Ovary (tissue), 7 donors: ENCODE measurements at regions not wholly inside any gene's neighbourhood (a gene's known extent, or its start where the extent isn't known, plus 50 kb on each side); places are given as distances from the start of the nearest gene placed in this dataset.

ENCODE experiments used
- DNase-seq, 5 donors: peaks; one replicate each; pipeline ENCODE4 v3.0.0-alpha.2; 2019 to 2020
- H3K27ac ChIP-seq, 2 donors: fragments of 200-600 bp; one replicate each; pipeline versions ENCODE4 v1.5.1 to v1.8.0; 2019 to 2022
- H3K27me3 ChIP-seq: fragments of 200-600 bp; one replicate; pipeline ENCODE4 v1.8.0; 2022
- H3K36me3 ChIP-seq: fragments of 200-600 bp; sonication (generic); one replicate; pipeline ENCODE4 v1.5.1; 2019
- H3K4me1 ChIP-seq: one replicate; pipeline ENCODE4 v1.8.1; 2013; ENCODE audit warnings: mild to moderate bottlenecking, moderate library complexity; ENCODE audit not compliant: insufficient read depth
- H3K4me3 ChIP-seq: fragments of 200-600 bp; sonication (generic); one replicate; pipeline ENCODE4 v1.5.1; 2017
- H3K9me3 ChIP-seq, 2 donors: fragments of 200-600 bp in 1 of 2; sonication (generic) in 1 of 2; one replicate each; pipeline versions ENCODE4 v1.5.1 to v1.8.1; 2013 to 2019; ENCODE audit warnings: mild to moderate bottlenecking in 1 of 2, moderate library complexity in 1 of 2
- CTCF ChIP-seq, 3 donors: fragments of 450-650 bp in 2 of 3; fragments of 200-600 bp in 1 of 3; IDR thresholded peaks; one replicate each; pipeline versions ENCODE4 v1.5.1 to v1.8.0; 2016 to 2022; ENCODE audit warnings: antibody characterized with exemption in 3 of 3, mild to moderate bottlenecking in 1 of 3
- EP300 ChIP-seq: sonication (generic); formaldehyde crosslinking; IDR thresholded peaks from one replicate; pipeline ENCODE4 v1.6.1; 2017; ENCODE audit warnings: antibody characterized with exemption
- POLR2A ChIP-seq: fragments of 450-650 bp; IDR thresholded peaks from one replicate; pipeline ENCODE4 v1.6.1; 2017; ENCODE audit warnings: antibody characterized with exemption, mild to moderate bottlenecking, moderate library complexity
- WGBS, 3 donors: extraction: QIAGEN DNeasy Blood & Tissue Kit in 1 of 3; methylation state at CpG; one replicate each; pipeline versions ENCODE4 v1.1.5 to v1.1.7; 2013 to 2017; 5-methylcytosine and 5-hydroxymethylcytosine counted together
- intact Hi-C, 4 donors: fragments of 100-400 bp; cut with DNase I; formaldehyde crosslinking; loops; one replicate each; pipeline versions ENCODE4 v1.11.0 to v1.15.1; 2022 to 2023
- donor health status: DM: no; HTN: no; CAD: no; lungs with moderate emphysema.
- donor health status: DM: no; HTN: no; CAD: no.
- donor health status: Bipolar disorder and iron deficiency.
- donor health status: DM: no; HTN: no; CAD: no.
- donor health status: DM: yes; HTN: yes; CAD: no.

- TF ChIP-seq EP300 (no peak), CTCF (IDR thresholded peaks at IDR 0.05) (no peak), POLR2A (no peak)
- DNase-seq: no peak
- H3K9me3 ChIP-seq: no peaks in the 10 kb centered on the region
- no peaks in the 10 kb centered on the region for H3K4me1 ChIP-seq
- no peaks in the 10 kb centered on the region for H3K36me3 ChIP-seq
- no peak overlapping the region for H3K27ac ChIP-seq
- intact Hi-C loops: no loop called here
- H3K27me3 ChIP-seq: no peaks in the 10 kb centered on the region
- 89 to 91% (median 90%) methylated on average over 2 of the region's 2 CpGs for WGBS, 3 donors
- H3K4me3 ChIP-seq: no peak overlapping the region
Measured at GRCh38 chr3:110253794-110254193, 817.8 kb upstream of the NECTIN3 start.

GRCh38 chr3:110254591-110254990 is 817.0 kb upstream of the NECTIN3 start:
- Histone ChIP-seq H3K4me3 (no peak overlapping the region), H3K9me3 (no peaks in the 10 kb centered on the region), H3K4me1 (no peaks in the 10 kb centered on the region), H3K27ac (no peak overlapping the region), H3K36me3 (no peaks in the 10 kb centered on the region), H3K27me3 (no peaks in the 10 kb centered on the region)
- TF ChIP-seq EP300 (no peak), CTCF (IDR thresholded peaks at IDR 0.05) (no peak), POLR2A (no peak)
- no peak for DNase-seq
- intact Hi-C loops: no loop called here
- WGBS, 3 donors: 93 to 97% (median 93%) methylated on average over 7 of the region's 7 CpGs

- intact Hi-C loops: no loop called here
Measured at GRCh38 chr3:110261141-110261540, 810.5 kb upstream of the NECTIN3 start.

GRCh38 chr3:110262896-110263295 is 808.7 kb upstream of the NECTIN3 start:
- Histone ChIP-seq H3K36me3 (no peaks in the 10 kb centered on the region), H3K4me1 (peaks cover 6% of the 10 kb centered on the region), H3K4me3 (no peak overlapping the region), H3K27ac (no peak overlapping the region), H3K27me3 (no peaks in the 10 kb centered on the region), H3K9me3 (no peaks in the 10 kb centered on the region)
- intact Hi-C loops: no loop called here
- DNase-seq: no peak
- 59 to 73% (median 60%) methylated on average over 4 of the region's 4 CpGs for WGBS, 3 donors
- TF ChIP-seq EP300: no peak
- no peak for TF ChIP-seq CTCF (IDR thresholded peaks at IDR 0.05)
- TF ChIP-seq POLR2A: no peak

More at GRCh38 chr3:110261141-110261540, 810.5 kb upstream of the NECTIN3 start:
- no peaks in the 10 kb centered on the region for H3K27me3 ChIP-seq
- no peaks in the 10 kb centered on the region for H3K9me3 ChIP-seq
- H3K27ac ChIP-seq: no peak overlapping the region
- peaks cover 6% of the 10 kb centered on the region for H3K4me1 ChIP-seq
- WGBS, 3 donors: 28 to 35% (median 31%) methylated on average over 1 of the region's 1 CpG
- H3K4me3 ChIP-seq: no peak overlapping the region
- no peaks in the 10 kb centered on the region for H3K36me3 ChIP-seq
- TF ChIP-seq POLR2A: no peak
- no peak for TF ChIP-seq EP300
- no peak for TF ChIP-seq CTCF (IDR thresholded peaks at IDR 0.05)
- DNase-seq: no peak

GRCh38 chr3:110265302-110265701 is 806.3 kb upstream of the NECTIN3 start:
- no peak for DNase-seq
- no peak overlapping the region for H3K4me3 ChIP-seq
- no peak overlapping the region for H3K27ac ChIP-seq
- 77 to 88% (median 84%) methylated on average over 1 of the region's 1 CpG for WGBS, 3 donors
- H3K9me3 ChIP-seq: no peaks in the 10 kb centered on the region
- no peaks in the 10 kb centered on the region for H3K27me3 ChIP-seq
- intact Hi-C loops: no loop called here
- no peaks in the 10 kb centered on the region for H3K36me3 ChIP-seq
- peaks cover 6% of the 10 kb centered on the region for H3K4me1 ChIP-seq
- TF ChIP-seq POLR2A (no peak), CTCF (IDR thresholded peaks at IDR 0.05) (no peak), EP300 (no peak)
